NCI-H748 (cell line): ENCODE measurements at regions not wholly inside any gene's neighbourhood (a gene's known extent, or its start where the extent isn't known, plus 50 kb on each side); places are given as distances from the start of the nearest gene placed in this dataset.
"Not testable (repeated sequence)": the region's sequence is repeated elsewhere in the genome, so short reads cannot be mapped to it uniquely, and the experiment has no call there.

Experiments
- DNase-seq: peaks from one replicate; lab custom pipeline; 2025; ENCODE audit not compliant: unreplicated experiment; lab: John Stamatoyannopoulos, UW

GRCh38 chr1:83154306-83154705 is 844.6 kb downstream of the TTLL7 start:
- not testable (repeated sequence) for DNase-seq

- DNase-seq = not testable (repeated sequence)
Measured at GRCh38 chr1:83151167-83151898, 847.6 kb downstream of the TTLL7 start.

- DNase-seq = not testable (repeated sequence)
Measured at GRCh38 chr1:83150479-83150878, 848.5 kb downstream of the TTLL7 start.

GRCh38 chr1:83145820-83146219 is 853.1 kb downstream of the TTLL7 start:
- DNase-seq = not testable (repeated sequence)

- DNase-seq = not testable (repeated sequence)
Measured at GRCh38 chr1:83142802-83143201, 856.1 kb downstream of the TTLL7 start.

- not testable (repeated sequence) for DNase-seq
Measured at GRCh38 chr1:83135524-83136157, 863.3 kb downstream of the TTLL7 start.

- not testable (repeated sequence) for DNase-seq
Measured at GRCh38 chr1:83134322-83135014, 864.5 kb downstream of the TTLL7 start.

- DNase-seq = no peak
Measured at GRCh38 chr1:83131692-83131955, 867.3 kb downstream of the TTLL7 start.

GRCh38 chr1:83130886-83131691 is 867.8 kb downstream of the TTLL7 start:
- no peak for DNase-seq

- no peak for DNase-seq
Measured at GRCh38 chr1:83129107-83129506, 869.8 kb downstream of the TTLL7 start.

- no peak for DNase-seq
Measured at GRCh38 chr1:83125456-83125855, 873.5 kb downstream of the TTLL7 start.

- DNase-seq = no peak
Measured at GRCh38 chr1:83123019-83123418, 875.9 kb downstream of the TTLL7 start.

GRCh38 chr1:83118472-83118871 is 880.5 kb downstream of the TTLL7 start:
- DNase-seq = no peak

GRCh38 chr1:83117030-83117429 is 881.9 kb downstream of the TTLL7 start:
- DNase-seq = not testable (repeated sequence)

- no peak for DNase-seq
Measured at GRCh38 chr1:83115785-83116184, 883.1 kb downstream of the TTLL7 start.

GRCh38 chr1:83114136-83114834 is 884.6 kb downstream of the TTLL7 start:
- DNase-seq = no peak

- no peak for DNase-seq
Measured at GRCh38 chr1:83113652-83114051, 885.3 kb downstream of the TTLL7 start.

GRCh38 chr1:83112248-83112885 is 886.6 kb downstream of the TTLL7 start:
- DNase-seq = no peak

- no peak for DNase-seq
Measured at GRCh38 chr1:83110156-83110555, 888.8 kb downstream of the TTLL7 start.

GRCh38 chr1:83109692-83110091 is 889.2 kb downstream of the TTLL7 start:
- no peak for DNase-seq
